Nephron progenitor cell (in vitro differentiated cells): ENCODE measurements at regions not wholly inside any gene's neighbourhood (a gene's known extent, or its start where the extent isn't known, plus 50 kb on each side); places are given as distances from the start of the nearest gene placed in this dataset.

Experiments used
- DNase-seq: peaks from one replicate; pipeline ENCODE4 v3.0.0; 2021
- H3K27ac Mint-ChIP-seq: 2 replicates; pipeline ENCODE4 v1.8.0; 2021; ENCODE audit warnings: mild to moderate bottlenecking, moderate library complexity, mixed read lengths
- H3K27me3 Mint-ChIP-seq: 2 replicates; pipeline ENCODE4 v1.8.0; 2021; ENCODE audit warnings: mild to moderate bottlenecking, low read depth, mixed read lengths; ENCODE audit not compliant: poor library complexity
- H3K36me3 Mint-ChIP-seq: 2 replicates; pipeline ENCODE4 v1.8.0; 2021; ENCODE audit warnings: low read depth, mixed read lengths
- H3K4me1 Mint-ChIP-seq: 2 replicates; pipeline ENCODE4 v1.8.0; 2021; ENCODE audit warnings: mixed read lengths
- H3K4me3 Mint-ChIP-seq: 2 replicates; pipeline ENCODE4 v1.8.0; 2021; ENCODE audit warnings: mild to moderate bottlenecking, moderate library complexity, mixed read lengths
- H3K9me3 Mint-ChIP-seq: 2 replicates; pipeline ENCODE4 v1.8.0; 2021; ENCODE audit warnings: mild to moderate bottlenecking, moderate library complexity, mixed read lengths
- TF ChIP-seq, protein P1 (sequence below): fragments of 200-600 bp; sonication (generic); IDR thresholded peaks from 2 replicates; pipeline ENCODE4 v1.5.0; 2021; ENCODE audit warnings: antibody characterized with exemption

GRCh38 chr10:33952692-33953360 lies 618.4 kb upstream of the NRP1 start:
- Mint-ChIP-seq H3K27me3 (peaks cover 2% of the 10 kb centered on the region), H3K9me3 (peaks cover 16% of the 10 kb centered on the region), H3K4me3 (no peak overlapping the region), H3K27ac (no peak overlapping the region), H3K4me1 (peaks cover 6% of the 10 kb centered on the region), H3K36me3 (no peaks in the 10 kb centered on the region)
- TF ChIP-seq, protein P1, sequence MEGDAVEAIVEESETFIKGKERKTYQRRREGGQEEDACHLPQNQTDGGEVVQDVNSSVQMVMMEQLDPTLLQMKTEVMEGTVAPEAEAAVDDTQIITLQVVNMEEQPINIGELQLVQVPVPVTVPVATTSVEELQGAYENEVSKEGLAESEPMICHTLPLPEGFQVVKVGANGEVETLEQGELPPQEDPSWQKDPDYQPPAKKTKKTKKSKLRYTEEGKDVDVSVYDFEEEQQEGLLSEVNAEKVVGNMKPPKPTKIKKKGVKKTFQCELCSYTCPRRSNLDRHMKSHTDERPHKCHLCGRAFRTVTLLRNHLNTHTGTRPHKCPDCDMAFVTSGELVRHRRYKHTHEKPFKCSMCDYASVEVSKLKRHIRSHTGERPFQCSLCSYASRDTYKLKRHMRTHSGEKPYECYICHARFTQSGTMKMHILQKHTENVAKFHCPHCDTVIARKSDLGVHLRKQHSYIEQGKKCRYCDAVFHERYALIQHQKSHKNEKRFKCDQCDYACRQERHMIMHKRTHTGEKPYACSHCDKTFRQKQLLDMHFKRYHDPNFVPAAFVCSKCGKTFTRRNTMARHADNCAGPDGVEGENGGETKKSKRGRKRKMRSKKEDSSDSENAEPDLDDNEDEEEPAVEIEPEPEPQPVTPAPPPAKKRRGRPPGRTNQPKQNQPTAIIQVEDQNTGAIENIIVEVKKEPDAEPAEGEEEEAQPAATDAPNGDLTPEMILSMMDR, result no peak
- DNase-seq, result no peak

DNA sequence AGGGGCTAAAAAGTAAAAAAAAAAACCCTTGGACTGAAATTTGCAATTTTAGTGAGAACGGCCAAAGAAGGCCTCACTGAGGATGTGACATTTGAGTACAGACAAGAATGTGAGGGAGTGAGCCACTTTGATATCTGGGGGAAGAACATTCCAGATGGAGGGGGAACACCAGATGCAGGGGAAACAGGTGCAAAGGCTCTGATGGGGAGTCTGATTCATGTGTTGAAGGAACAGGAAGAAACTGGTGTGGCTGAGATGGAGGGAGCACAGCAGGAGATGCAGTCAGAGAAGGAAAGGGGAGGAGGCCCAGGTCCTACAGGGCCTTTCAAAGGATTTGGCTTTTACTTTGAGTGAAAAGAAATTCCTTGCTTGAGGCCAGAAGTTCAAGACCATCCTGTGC lies 615.7 kb upstream of the NRP1 start:
- Mint-ChIP-seq H3K36me3 (peaks cover 15% of the 10 kb centered on the region), H3K4me3 (no peak overlapping the region), H3K27me3 (no peaks in the 10 kb centered on the region), H3K4me1 (peaks cover 6% of the 10 kb centered on the region), H3K27ac (no peak overlapping the region), H3K9me3 (peaks cover 15% of the 10 kb centered on the region)
- TF ChIP-seq, protein P1, result no peak
- DNase-seq, result no peak

GRCh38 chr10:33947544-33947943 lies 613.1 kb upstream of the NRP1 start:
- no peak overlapping the region for H3K27ac Mint-ChIP-seq
- peaks cover 15% of the 10 kb centered on the region for H3K36me3 Mint-ChIP-seq
- H3K4me1 Mint-ChIP-seq, result peaks cover 19% of the 10 kb centered on the region
- H3K27me3 Mint-ChIP-seq, result no peaks in the 10 kb centered on the region
- TF ChIP-seq, protein P1, result no peak
- no peak for DNase-seq
- H3K4me3 Mint-ChIP-seq, result no peak overlapping the region
- H3K9me3 Mint-ChIP-seq, result peaks cover 29% of the 10 kb centered on the region

- no peaks in the 10 kb centered on the region for H3K27me3 Mint-ChIP-seq
- H3K27ac Mint-ChIP-seq, result no peak overlapping the region
- H3K4me3 Mint-ChIP-seq, result no peak overlapping the region
- peaks cover 29% of the 10 kb centered on the region for H3K9me3 Mint-ChIP-seq
- TF ChIP-seq, protein P1, result no peak
- no peak for DNase-seq
- H3K4me1 Mint-ChIP-seq, result peaks cover 27% of the 10 kb centered on the region
- peaks cover 15% of the 10 kb centered on the region for H3K36me3 Mint-ChIP-seq
Measured at GRCh38 chr10:33945051-33945450, 610.6 kb upstream of the NRP1 start.

- no peak for DNase-seq
- Mint-ChIP-seq H3K4me1 (peaks cover 51% of the 10 kb centered on the region), H3K4me3 (no peak overlapping the region), H3K27me3 (no peaks in the 10 kb centered on the region), H3K36me3 (peaks cover 15% of the 10 kb centered on the region), H3K27ac (no peak overlapping the region), H3K9me3 (peaks cover 29% of the 10 kb centered on the region)
- TF ChIP-seq, protein P1, result no peak
Measured at GRCh38 chr10:33942508-33942907, 608.0 kb upstream of the NRP1 start.

- Mint-ChIP-seq H3K4me1 (peaks cover 77% of the 10 kb centered on the region), H3K27me3 (no peaks in the 10 kb centered on the region), H3K4me3 (no peak overlapping the region), H3K9me3 (peaks cover 11% of the 10 kb centered on the region), H3K36me3 (no peaks in the 10 kb centered on the region), H3K27ac (peak overlapping the region; percentile 20)
- TF ChIP-seq, protein P1, result no peak
- no peak for DNase-seq
Measured at GRCh38 chr10:33939892-33940291, 605.4 kb upstream of the NRP1 start.
